Neuronal stem cell (in vitro differentiated cells): ENCODE measurements at regions not wholly inside any gene's neighbourhood (a gene's known extent, or its start where the extent isn't known, plus 50 kb on each side); places are given as distances from the start of the nearest gene placed in this dataset.

ENCODE experiments used
- DNase-seq: peaks from one replicate; pipeline ENCODE4 v3.0.0-alpha.2; 2013; ENCODE audit warnings: low spot score
- H2AFZ ChIP-seq: one replicate; pipeline ENCODE4 v1.6.1; 2013; ENCODE audit warnings: mild to moderate bottlenecking, low read length, inconsistent platforms
- H2AK5ac ChIP-seq: 2 replicates; pipeline ENCODE4 v1.6.1; 2013; ENCODE audit warnings: low read depth, mild to moderate bottlenecking, inconsistent platforms, low read length, moderate library complexity, mixed read lengths
- H2BK120ac ChIP-seq: 2 replicates; pipeline ENCODE4 v1.6.1; 2013; ENCODE audit warnings: low read depth, mild to moderate bottlenecking, inconsistent platforms, low read length, moderate library complexity, mixed read lengths
- H2BK12ac ChIP-seq: one replicate; pipeline ENCODE4 v1.6.1; 2013; ENCODE audit warnings: low read length, inconsistent platforms
- H2BK15ac ChIP-seq: 2 replicates; pipeline ENCODE4 v1.6.1; 2013; ENCODE audit warnings: mild to moderate bottlenecking, low read length, inconsistent platforms, mixed read lengths
- H2BK5ac ChIP-seq: one replicate; pipeline ENCODE4 v1.6.1; 2013; ENCODE audit warnings: inconsistent platforms, mild to moderate bottlenecking, low read length, moderate library complexity
- H3K14ac ChIP-seq: one replicate; pipeline ENCODE4 v1.6.1; 2013; ENCODE audit warnings: low read length, inconsistent platforms
- H3K18ac ChIP-seq: 2 replicates; pipeline ENCODE4 v1.6.1; 2013; ENCODE audit warnings: low read length, inconsistent platforms
- H3K23ac ChIP-seq: 2 replicates; pipeline ENCODE4 v1.6.1; 2013; ENCODE audit warnings: low read depth, mild to moderate bottlenecking, mixed read lengths, low read length, inconsistent platforms; ENCODE audit not compliant: poor library complexity
- H3K27ac ChIP-seq: replicated peaks from 3 replicates; pipeline ENCODE4 v1.5.1; 2013; ENCODE audit warnings: low read length, inconsistent platforms
- H3K27me3 ChIP-seq, 3 experiments: 2 replicates each; pipeline ENCODE4 v1.6.1; 2013; ENCODE audit warnings: low read length in 3 of 3, mild to moderate bottlenecking in 2 of 3, inconsistent platforms in 1 of 3, low read depth in 1 of 3, mixed read lengths in 1 of 3, moderate library complexity in 1 of 3; ENCODE audit not compliant: control insufficient read depth in 3 of 3, insufficient read depth in 3 of 3
- H3K36me3 ChIP-seq, 2 donors: replicated peaks in 1 of 2; 2 replicates each; pipeline ENCODE4 v1.6.1; 2013; ENCODE audit warnings: low read length in 2 of 2; ENCODE audit not compliant: control insufficient read depth in 2 of 2, insufficient read depth in 2 of 2
- H3K4ac ChIP-seq: 2 replicates; pipeline ENCODE4 v1.6.1; 2013; ENCODE audit warnings: inconsistent platforms, mild to moderate bottlenecking, low read length, moderate library complexity
- H3K4me1 ChIP-seq, 2 donors: 1 replicate in 1 of 2; 2 replicates in 1 of 2; pipeline ENCODE4 v1.6.1; 2013; ENCODE audit warnings: low read length in 2 of 2, low read depth in 1 of 2; ENCODE audit not compliant: control insufficient read depth in 2 of 2, insufficient read depth in 1 of 2
- H3K4me2 ChIP-seq: one replicate; pipeline ENCODE4 v1.6.1; 2013; ENCODE audit warnings: mild to moderate bottlenecking, low read length, inconsistent platforms; ENCODE audit not compliant: insufficient read depth, poor library complexity, severe bottlenecking
- H3K4me3 ChIP-seq, 2 donors: 2 replicates each; pipeline ENCODE4 v1.5.1; 2013; ENCODE audit warnings: low read length in 2 of 2, mild to moderate bottlenecking in 2 of 2, inconsistent platforms in 1 of 2, moderate library complexity in 1 of 2
- H3K79me1 ChIP-seq: one replicate; pipeline ENCODE4 v1.6.1; 2013; ENCODE audit warnings: low read depth, mild to moderate bottlenecking, inconsistent platforms, low read length, moderate library complexity
- H3K9ac ChIP-seq: one replicate; pipeline ENCODE4 v1.6.1; 2013; ENCODE audit warnings: mild to moderate bottlenecking, low read depth, low read length, inconsistent platforms; ENCODE audit not compliant: poor library complexity
- H3K9me3 ChIP-seq, 2 donors: replicated peaks in 1 of 2; 2 replicates each; pipeline versions ENCODE3 to v1.6.1; 2013; ENCODE audit warnings: low read length in 2 of 2, mild to moderate bottlenecking in 2 of 2, inconsistent platforms in 1 of 2, low read depth in 1 of 2, mixed read lengths in 1 of 2, moderate library complexity in 1 of 2; ENCODE audit not compliant: control insufficient read depth in 2 of 2, insufficient read depth in 1 of 2
- H4K8ac ChIP-seq: one replicate; pipeline ENCODE4 v1.6.1; 2013; ENCODE audit warnings: low read depth, mild to moderate bottlenecking, inconsistent platforms, low read length, moderate library complexity
- H4K91ac ChIP-seq: one replicate; pipeline ENCODE4 v1.6.1; 2013; ENCODE audit warnings: low read length, low read depth, mild to moderate bottlenecking, inconsistent platforms; ENCODE audit not compliant: poor library complexity
- WGBS, 2 donors: extraction: QIAGEN DNeasy Blood & Tissue Kit; methylation state at CpG; one replicate each; pipeline ENCODE4 v1.1.7; 2013; ENCODE audit warnings: missing lambda C conversion rate in 2 of 2, mixed read lengths in 1 of 2; ENCODE audit not compliant: insufficient read length in 2 of 2, insufficient replicate concordance in 1 of 2; ENCODE audit errors: extremely low coverage in 2 of 2; 5-methylcytosine and 5-hydroxymethylcytosine counted together

GRCh38 chr15:69834761-69835160, 263.0 kb downstream of the TLE3 start:
- no peaks in the 10 kb centered on the region for H3K36me3 ChIP-seq
- no peak overlapping the region for H2BK12ac ChIP-seq
- H3K18ac ChIP-seq, result no peak overlapping the region
- H3K4me2 ChIP-seq, result no peak overlapping the region
- DNase-seq, result no peak
- no peak overlapping the region for H3K27ac ChIP-seq
- no peak overlapping the region for H3K4me3 ChIP-seq
- no peak overlapping the region for H3K23ac ChIP-seq
- H3K4me1 ChIP-seq, result peaks cover 0 to 5% of the 10 kb centered on the region in 2 donors
- no peak overlapping the region for H2AK5ac ChIP-seq
- H3K14ac ChIP-seq, result no peak overlapping the region
- no peaks in the 10 kb centered on the region for H3K9me3 ChIP-seq
- H2BK5ac ChIP-seq, result no peak overlapping the region
- H2AFZ ChIP-seq, result no peak overlapping the region
- WGBS, 2 donors, result no CpG with 5 or more reads among the region's 3 CpGs
- H4K8ac ChIP-seq, result no peak overlapping the region
- no peaks in the 10 kb centered on the region for H3K79me1 ChIP-seq
- H4K91ac ChIP-seq, result no peak overlapping the region
- H2BK120ac ChIP-seq, result no peak overlapping the region
- H3K9ac ChIP-seq, result no peak overlapping the region
- peaks cover 0 to 3% (median 0%) of the 10 kb centered on the region in 3 experiments for H3K27me3 ChIP-seq
- H3K4ac ChIP-seq, result no peak overlapping the region
- H2BK15ac ChIP-seq, result no peak overlapping the region

GRCh38 chr15:69836048-69836447, 261.7 kb downstream of the TLE3 start:
- Histone ChIP-seq H2BK15ac (no peak overlapping the region), H3K4me3 (no peak overlapping the region), H3K4me1 (peaks cover 0 to 5% of the 10 kb centered on the region in 2 donors), H3K27me3 (peaks cover 0 to 3% (median 0%) of the 10 kb centered on the region in 3 experiments), H2BK5ac (no peak overlapping the region), H3K79me1 (no peaks in the 10 kb centered on the region), H2BK12ac (peak overlapping the region; percentile 30), H3K4ac (no peak overlapping the region), H4K91ac (no peak overlapping the region), H3K23ac (no peak overlapping the region), H3K14ac (no peak overlapping the region), H2AK5ac (no peak overlapping the region), H3K9me3 (peaks cover 0 to 3% of the 10 kb centered on the region in 2 donors), H3K9ac (no peak overlapping the region), H3K4me2 (no peak overlapping the region), H2AFZ (no peak overlapping the region), H4K8ac (no peak overlapping the region), H3K18ac (peak overlapping the region; percentile 73), H2BK120ac (no peak overlapping the region), H3K36me3 (no peaks in the 10 kb centered on the region), H3K27ac (no peak overlapping the region)
- no peak for DNase-seq
- WGBS, 2 donors, result no CpG with 5 or more reads among the region's 3 CpGs

GRCh38 chr15:69836526-69837230, 261.0 kb downstream of the TLE3 start:
- no peak overlapping the region for H2BK5ac ChIP-seq
- peaks cover 0 to 3% of the 10 kb centered on the region in 2 donors for H3K9me3 ChIP-seq
- H3K4me3 ChIP-seq, result no peak overlapping the region
- H3K23ac ChIP-seq, result no peak overlapping the region
- H3K36me3 ChIP-seq, result no peaks in the 10 kb centered on the region
- no peak overlapping the region for H3K4me2 ChIP-seq
- peaks cover 0 to 3% (median 0%) of the 10 kb centered on the region in 3 experiments for H3K27me3 ChIP-seq
- H2AFZ ChIP-seq, result no peak overlapping the region
- no peak for DNase-seq
- no peaks in the 10 kb centered on the region for H3K79me1 ChIP-seq
- no peak overlapping the region for H3K9ac ChIP-seq
- H2BK12ac ChIP-seq, result no peak overlapping the region
- no CpG with 5 or more reads among the region's 10 CpGs for WGBS, 2 donors
- no peak overlapping the region for H2BK15ac ChIP-seq
- H4K91ac ChIP-seq, result no peak overlapping the region
- H3K4ac ChIP-seq, result no peak overlapping the region
- no peak overlapping the region for H3K14ac ChIP-seq
- peaks cover 0 to 5% of the 10 kb centered on the region in 2 donors for H3K4me1 ChIP-seq
- H3K27ac ChIP-seq, result no peak overlapping the region
- H2BK120ac ChIP-seq, result no peak overlapping the region
- no peak overlapping the region for H4K8ac ChIP-seq
- no peak overlapping the region for H2AK5ac ChIP-seq
- peak overlapping the region; percentile 25 for H3K18ac ChIP-seq

GRCh38 chr15:69838338-69838737, 259.4 kb downstream of the TLE3 start:
- H3K4ac ChIP-seq, result no peak overlapping the region
- H3K36me3 ChIP-seq, result no peaks in the 10 kb centered on the region
- no peak overlapping the region for H3K4me3 ChIP-seq
- no peak overlapping the region for H2BK12ac ChIP-seq
- H3K9ac ChIP-seq, result peak overlapping the region; percentile 24
- H2BK5ac ChIP-seq, result no peak overlapping the region
- H4K91ac ChIP-seq, result no peak overlapping the region
- H4K8ac ChIP-seq, result no peak overlapping the region
- no peak overlapping the region for H3K27ac ChIP-seq
- H2AFZ ChIP-seq, result no peak overlapping the region
- no peak overlapping the region for H2BK15ac ChIP-seq
- H2AK5ac ChIP-seq, result no peak overlapping the region
- no CpG with 5 or more reads among the region's 1 CpG for WGBS, 2 donors
- H3K9me3 ChIP-seq, result peaks cover 0 to 3% of the 10 kb centered on the region in 2 donors
- H3K4me1 ChIP-seq, result peaks cover 0 to 7% of the 10 kb centered on the region in 2 donors
- H3K4me2 ChIP-seq, result no peak overlapping the region
- no peak overlapping the region for H3K23ac ChIP-seq
- no peak overlapping the region for H3K14ac ChIP-seq
- H3K79me1 ChIP-seq, result no peaks in the 10 kb centered on the region
- no peak for DNase-seq
- peaks cover 0 to 3% (median 0%) of the 10 kb centered on the region in 3 experiments for H3K27me3 ChIP-seq
- no peak overlapping the region for H3K18ac ChIP-seq
- H2BK120ac ChIP-seq, result no peak overlapping the region
